MM.1S (cell line): ENCODE measurements at regions not wholly inside any gene's neighbourhood (a gene's known extent, or its start where the extent isn't known, plus 50 kb on each side); places are given as distances from the start of the nearest gene placed in this dataset.
A peak's percentile ranks its signal among the peaks of the same experiment; 100 is the strongest.

Experiments used
- DNase-seq: peaks from one replicate; pipeline ENCODE4 v3.0.0-alpha.2; 2015
- H2AFZ ChIP-seq: fragments of 300-600 bp; sonication (generic); 2 replicates; pipeline ENCODE4 v1.6.0; 2016; ENCODE audit warnings: antibody characterized with exemption, low read length
- H3F3A ChIP-seq: fragments of 300-600 bp; sonication (generic); 2 replicates; pipeline ENCODE4 v1.6.1; 2016; ENCODE audit warnings: mild to moderate bottlenecking, antibody characterized with exemption, low read length, moderate library complexity, mixed read lengths; ENCODE audit not compliant: insufficient read depth
- H3K27ac ChIP-seq: fragments of 300-600 bp; sonication (generic); 2 replicates; pipeline ENCODE4 v1.5.1; 2016; ENCODE audit warnings: mild to moderate bottlenecking, low read length
- H3K27me3 ChIP-seq: fragments of 300-600 bp; sonication (generic); replicated peaks from 2 replicates; pipeline ENCODE4 v1.6.0; 2016; ENCODE audit warnings: low read length; ENCODE audit not compliant: insufficient read depth
- H3K36me3 ChIP-seq: fragments of 300-600 bp; sonication (generic); replicated peaks from 2 replicates; pipeline ENCODE4 v1.6.1; 2016; ENCODE audit warnings: mild to moderate bottlenecking, low read length, mixed read lengths; ENCODE audit not compliant: insufficient read depth
- H3K4me1 ChIP-seq: fragments of 300-600 bp; sonication (generic); 2 replicates; pipeline ENCODE4 v1.6.1; 2016; ENCODE audit warnings: low read length, mixed read lengths
- H3K4me2 ChIP-seq: fragments of 300-600 bp; sonication (generic); 2 replicates; pipeline ENCODE4 v1.6.0; 2016; ENCODE audit warnings: low read depth, low read length
- H3K4me3 ChIP-seq: fragments of 300-600 bp; sonication (generic); 2 replicates; pipeline ENCODE4 v1.5.1; 2016; ENCODE audit warnings: low read length, mixed read lengths
- H3K79me2 ChIP-seq: fragments of 300-600 bp; sonication (generic); 2 replicates; pipeline ENCODE4 v1.6.1; 2016; ENCODE audit warnings: mixed run types, low read length, mixed read lengths
- H3K9ac ChIP-seq: fragments of 300-600 bp; sonication (generic); 2 replicates; pipeline ENCODE4 v1.6.1; 2016; ENCODE audit warnings: low read length, mixed read lengths
- H3K9me2 ChIP-seq: fragments of 300-600 bp; sonication (generic); replicated peaks from 2 replicates; pipeline ENCODE4 v1.6.1; 2016; ENCODE audit warnings: mild to moderate bottlenecking, low read length, mixed read lengths; ENCODE audit not compliant: insufficient read depth
- H3K9me3 ChIP-seq: fragments of 300-600 bp; sonication (generic); replicated peaks from 2 replicates; pipeline ENCODE4 v1.6.1; 2016; ENCODE audit warnings: mild to moderate bottlenecking, low read length, mixed read lengths; ENCODE audit not compliant: insufficient read depth
- H4K20me1 ChIP-seq: fragments of 300-600 bp; sonication (generic); 2 replicates; pipeline ENCODE4 v1.6.1; 2016; ENCODE audit warnings: mild to moderate bottlenecking, low read length, moderate library complexity, mixed read lengths; ENCODE audit not compliant: insufficient read depth
- CTCF ChIP-seq: fragments of 300-600 bp; sonication (generic); IDR thresholded peaks from 2 replicates; pipeline ENCODE4 v1.5.1; 2016; ENCODE audit warnings: antibody characterized with exemption, low read length, mixed read lengths
- EZH2 ChIP-seq: fragments of 300-600 bp; sonication (generic); optimal IDR thresholded peaks from 2 replicates; pipeline ENCODE3; 2017; ENCODE audit warnings: low read depth, mild to moderate bottlenecking, antibody characterized with exemption, low read length, mixed read lengths
- EZH2phosphoT487 ChIP-seq: fragments of 300-600 bp; sonication (generic); IDR thresholded peaks from 2 replicates; pipeline ENCODE4 v1.6.1; 2018; ENCODE audit warnings: antibody characterized with exemption, low read length

- H3K36me3 ChIP-seq: no peaks in the 10 kb centered on the region
- no peak overlapping the region for H3K27ac ChIP-seq
- H3K9me3 ChIP-seq: no peaks in the 10 kb centered on the region
- no peak overlapping the region for H3K4me2 ChIP-seq
- H2AFZ ChIP-seq: no peak overlapping the region
- H3K79me2 ChIP-seq: no peaks in the 10 kb centered on the region
- peak; percentile 32; the same call in 1 of the 2 replicates for TF ChIP-seq CTCF
- no peak for TF ChIP-seq EZH2phosphoT487
- no peak overlapping the region for H3K4me3 ChIP-seq
- no peaks in the 10 kb centered on the region for H4K20me1 ChIP-seq
- H3K9ac ChIP-seq: no peak overlapping the region
- peak; percentile 48 for DNase-seq
- H3K4me1 ChIP-seq: no peaks in the 10 kb centered on the region
- H3F3A ChIP-seq: no peaks in the 10 kb centered on the region
- no peaks in the 10 kb centered on the region for H3K9me2 ChIP-seq
- H3K27me3 ChIP-seq: no peaks in the 10 kb centered on the region
Observed at GRCh38 chr9:73079326-73079725, 72.3 kb upstream of the ANXA1 start.

GRCh38 chr9:73077625-73078030 lies 74.0 kb upstream of the ANXA1 start:
- H3K27me3 ChIP-seq: no peaks in the 10 kb centered on the region
- no peaks in the 10 kb centered on the region for H3K9me3 ChIP-seq
- H4K20me1 ChIP-seq: no peaks in the 10 kb centered on the region
- H3K27ac ChIP-seq: no peak overlapping the region
- DNase-seq: no peak
- H3K79me2 ChIP-seq: no peaks in the 10 kb centered on the region
- H3K4me2 ChIP-seq: no peak overlapping the region
- no peak overlapping the region for H3K9ac ChIP-seq
- no peaks in the 10 kb centered on the region for H3K9me2 ChIP-seq
- no peaks in the 10 kb centered on the region for H3K4me1 ChIP-seq
- H3K36me3 ChIP-seq: no peaks in the 10 kb centered on the region
- H3K4me3 ChIP-seq: no peak overlapping the region
- TF ChIP-seq CTCF (no peak), EZH2 (no peak), EZH2phosphoT487 (no peak)
- H3F3A ChIP-seq: no peaks in the 10 kb centered on the region
- H2AFZ ChIP-seq: no peak overlapping the region

GRCh38 chr9:73076970-73077369 lies 74.7 kb upstream of the ANXA1 start:
- no peaks in the 10 kb centered on the region for H3K36me3 ChIP-seq
- H3K9me2 ChIP-seq: no peaks in the 10 kb centered on the region
- TF ChIP-seq CTCF: no peak
- TF ChIP-seq EZH2: no peak
- TF ChIP-seq EZH2phosphoT487: no peak
- no peaks in the 10 kb centered on the region for H3K79me2 ChIP-seq
- no peaks in the 10 kb centered on the region for H3F3A ChIP-seq
- no peak overlapping the region for H3K27ac ChIP-seq
- no peak overlapping the region for H2AFZ ChIP-seq
- no peaks in the 10 kb centered on the region for H3K27me3 ChIP-seq
- no peaks in the 10 kb centered on the region for H3K4me1 ChIP-seq
- H3K4me3 ChIP-seq: no peak overlapping the region
- H3K4me2 ChIP-seq: no peak overlapping the region
- DNase-seq: no peak
- no peak overlapping the region for H3K9ac ChIP-seq
- no peaks in the 10 kb centered on the region for H4K20me1 ChIP-seq
- no peaks in the 10 kb centered on the region for H3K9me3 ChIP-seq
